NCI-H1436 (cell line): ENCODE measurements at regions not wholly inside any gene's neighbourhood (a gene's known extent, or its start where the extent isn't known, plus 50 kb on each side); places are given as distances from the start of the nearest gene placed in this dataset.
"Not testable (repeated sequence)": the region's sequence is repeated elsewhere in the genome, so short reads cannot be mapped to it uniquely, and the experiment has no call there.

Experiments used
- DNase-seq: peaks from one replicate; lab custom pipeline; 2025; lab: John Stamatoyannopoulos, UW

- not testable (repeated sequence) for DNase-seq
These were observed 89.5 kb upstream of the POMZP3 start for GRCh38 chr7:76716551-76716950.

GRCh38 chr7:76712926-76713325 lies 85.8 kb upstream of the POMZP3 start:
- DNase-seq: not testable (repeated sequence)

- peak; percentile 51 for DNase-seq
These were observed 84.6 kb upstream of the POMZP3 start for GRCh38 chr7:76711648-76712047.

- DNase-seq: not testable (repeated sequence)
These were observed 82.6 kb upstream of the POMZP3 start for GRCh38 chr7:76709703-76710102.

- not testable (repeated sequence) for DNase-seq
These were observed 81.4 kb upstream of the POMZP3 start for GRCh38 chr7:76708446-76708845.

- not testable (repeated sequence) for DNase-seq
These were observed 76.7 kb upstream of the POMZP3 start for GRCh38 chr7:76703815-76704214.

- not testable (repeated sequence) for DNase-seq
These were observed 59.2 kb upstream of the POMZP3 start for GRCh38 chr7:76686277-76686676.

GRCh38 chr7:76684737-76685136 lies 57.7 kb upstream of the POMZP3 start:
- not testable (repeated sequence) for DNase-seq

- not testable (repeated sequence) for DNase-seq
These were observed 56.6 kb upstream of the POMZP3 start for GRCh38 chr7:76683631-76684030.

GRCh38 chr7:76681810-76682209 lies 54.7 kb upstream of the POMZP3 start:
- DNase-seq: peak; percentile 62

GRCh38 chr7:76679174-76679573 lies 52.1 kb upstream of the POMZP3 start:
- DNase-seq: not testable (repeated sequence)

- not testable (repeated sequence) for DNase-seq
These were observed 51.4 kb upstream of the POMZP3 start for GRCh38 chr7:76678500-76678899.

- DNase-seq: not testable (repeated sequence)
These were observed 49.8 kb upstream of the POMZP3 start for GRCh38 chr7:76676890-76677289.
